HG02885 (cell line): ENCODE measurements at regions not wholly inside any gene's neighbourhood (a gene's known extent, or its start where the extent isn't known, plus 50 kb on each side); places are given as distances from the start of the nearest gene placed in this dataset.

Experiments
- ATAC-seq: cut with Tn5 transposase; IDR thresholded peaks from one replicate; pipeline ENCODE4 v1.9.1; 2021; ENCODE audit warnings: mild to moderate bottlenecking; ENCODE audit not compliant: unreplicated experiment, poor library complexity

- ATAC-seq = no peak
Observed at GRCh38 chr13:47298506-47298905, 401.7 kb upstream of the HTR2A start.

GRCh38 chr13:47294691-47295090, 397.8 kb upstream of the HTR2A start:
- ATAC-seq = no peak

GRCh38 chr13:47291107-47291656, 394.3 kb upstream of the HTR2A start:
- no peak for ATAC-seq

GRCh38 chr13:47289567-47289966, 392.7 kb upstream of the HTR2A start:
- no peak for ATAC-seq

GRCh38 chr13:47288546-47288945, 391.7 kb upstream of the HTR2A start:
- no peak for ATAC-seq

GRCh38 chr13:47287291-47287751, 390.5 kb upstream of the HTR2A start:
- ATAC-seq = no peak

- no peak for ATAC-seq
Observed at GRCh38 chr13:47281991-47282390, 385.1 kb upstream of the HTR2A start.

- ATAC-seq = no peak
Observed at GRCh38 chr13:47279920-47280319, 383.1 kb upstream of the HTR2A start.

GRCh38 chr13:47277774-47278173, 380.9 kb upstream of the HTR2A start:
- no peak for ATAC-seq

GRCh38 chr13:47268270-47268669, 371.4 kb upstream of the HTR2A start:
- no peak for ATAC-seq

GRCh38 chr13:47258384-47258783, 361.5 kb upstream of the HTR2A start:
- no peak for ATAC-seq

- ATAC-seq = no peak
Observed at GRCh38 chr13:47256618-47257017, 359.8 kb upstream of the HTR2A start.

- no peak for ATAC-seq
Observed at GRCh38 chr13:47252627-47253026, 355.8 kb upstream of the HTR2A start.

- ATAC-seq = no peak
Observed at GRCh38 chr13:47251771-47252170, 354.9 kb upstream of the HTR2A start.

- ATAC-seq = no peak
Observed at GRCh38 chr13:47250146-47250545, 353.3 kb upstream of the HTR2A start.

- no peak for ATAC-seq
Observed at GRCh38 chr13:47249266-47249665, 352.4 kb upstream of the HTR2A start.

GRCh38 chr13:47241446-47241845, 344.6 kb upstream of the HTR2A start:
- no peak for ATAC-seq

- no peak for ATAC-seq
Observed at GRCh38 chr13:47239025-47239424, 342.2 kb upstream of the HTR2A start.

GRCh38 chr13:47237571-47237970, 340.7 kb upstream of the HTR2A start:
- no peak for ATAC-seq

- ATAC-seq = no peak
Observed at GRCh38 chr13:47233734-47234133, 336.9 kb upstream of the HTR2A start.

GRCh38 chr13:47232516-47232915, 335.7 kb upstream of the HTR2A start:
- ATAC-seq = no peak

- no peak for ATAC-seq
Observed at GRCh38 chr13:47230155-47230554, 333.3 kb upstream of the HTR2A start.

- ATAC-seq = no peak
Observed at GRCh38 chr13:47226516-47226915, 329.7 kb upstream of the HTR2A start.
